Astrocyte (in vitro differentiated cells and primary cell): ENCODE measurements at regions not wholly inside any gene's neighbourhood (a gene's known extent, or its start where the extent isn't known, plus 50 kb on each side); places are given as distances from the start of the nearest gene placed in this dataset.

Source experiments
- DNase-seq: peaks from one replicate; pipeline ENCODE4 v3.0.0-alpha.2; 2010; ENCODE audit warnings: low read depth
- FAIRE-seq: peaks from 2 replicates; lab custom pipeline; 2011; peaks lifted over from hg19 to GRCh38; lab: Jason Lieb, UNC
- H2AFZ ChIP-seq: 2 replicates; pipeline ENCODE4 v1.6.0; 2012; ENCODE audit warnings: low read depth, low read length, inconsistent platforms
- H3K27ac ChIP-seq: 2 replicates; pipeline ENCODE4 v1.5.1; 2011; ENCODE audit warnings: low read depth, low read length, inconsistent platforms
- H3K27me3 ChIP-seq: 2 replicates; pipeline ENCODE4 v1.6.0; 2011; ENCODE audit warnings: low read length, inconsistent platforms; ENCODE audit not compliant: insufficient read depth
- H3K36me3 ChIP-seq: 2 replicates; pipeline ENCODE4 v1.5.1; 2011; ENCODE audit warnings: low read length, inconsistent platforms; ENCODE audit not compliant: insufficient read depth
- H3K4me1 ChIP-seq: 2 replicates; pipeline ENCODE4 v1.5.1; 2011; ENCODE audit warnings: low read length, inconsistent platforms; ENCODE audit not compliant: insufficient read depth
- H3K4me2 ChIP-seq: 2 replicates; pipeline ENCODE4 v1.6.0; 2012; ENCODE audit warnings: low read length, inconsistent platforms
- H3K4me3 ChIP-seq: 2 replicates; pipeline ENCODE4 v1.5.1; 2011; ENCODE audit warnings: low read depth, mild to moderate bottlenecking, low read length, inconsistent platforms; ENCODE audit not compliant: insufficient read depth
- H3K79me2 ChIP-seq: 2 replicates; pipeline ENCODE4 v1.6.0; 2012; ENCODE audit warnings: mild to moderate bottlenecking, low read length, inconsistent platforms; ENCODE audit not compliant: insufficient read depth
- H3K9ac ChIP-seq: 2 replicates; pipeline ENCODE4 v1.6.0; 2012; ENCODE audit warnings: mild to moderate bottlenecking, low read length, inconsistent platforms
- H3K9me3 ChIP-seq: 2 replicates; pipeline ENCODE4 v1.5.1; 2012; ENCODE audit warnings: low read depth, mild to moderate bottlenecking, low read length, inconsistent platforms; ENCODE audit not compliant: insufficient read depth
- H4K20me1 ChIP-seq: 2 replicates; pipeline ENCODE4 v1.6.0; 2012; ENCODE audit warnings: low read length, inconsistent platforms; ENCODE audit not compliant: insufficient read depth
- H3K27ac Mint-ChIP-seq: one replicate; pipeline ENCODE4 v1.8.0; 2021; ENCODE audit warnings: mild to moderate bottlenecking, mixed read lengths; ENCODE audit not compliant: unreplicated experiment
- H3K27me3 Mint-ChIP-seq: one replicate; pipeline ENCODE4 v1.8.0; 2021; ENCODE audit warnings: low read depth, mixed read lengths; ENCODE audit not compliant: unreplicated experiment
- H3K36me3 Mint-ChIP-seq: one replicate; pipeline ENCODE4 v1.8.0; 2021; ENCODE audit warnings: low read depth, mixed read lengths; ENCODE audit not compliant: unreplicated experiment
- H3K4me1 Mint-ChIP-seq: one replicate; pipeline ENCODE4 v1.8.0; 2021; ENCODE audit warnings: low read depth, mixed read lengths; ENCODE audit not compliant: unreplicated experiment
- H3K4me3 Mint-ChIP-seq: one replicate; pipeline ENCODE4 v1.8.0; 2021; ENCODE audit warnings: mild to moderate bottlenecking, moderate library complexity, mixed read lengths; ENCODE audit not compliant: unreplicated experiment
- H3K9me3 Mint-ChIP-seq: one replicate; pipeline ENCODE4 v1.8.0; 2021; ENCODE audit warnings: mild to moderate bottlenecking, mixed read lengths; ENCODE audit not compliant: unreplicated experiment
- EZH2 ChIP-seq: IDR thresholded peaks from 2 replicates; pipeline ENCODE4 v1.6.1; 2012; ENCODE audit warnings: mild to moderate bottlenecking, low read length, inconsistent platforms; ENCODE audit not compliant: insufficient read depth
- TF ChIP-seq, protein P1 (sequence below): IDR thresholded peaks from 2 replicates; pipeline ENCODE4 v1.5.1; 2011; ENCODE audit warnings: low read depth, mild to moderate bottlenecking, inconsistent platforms, low read length, moderate library complexity; ENCODE audit not compliant: insufficient read depth

DNA sequence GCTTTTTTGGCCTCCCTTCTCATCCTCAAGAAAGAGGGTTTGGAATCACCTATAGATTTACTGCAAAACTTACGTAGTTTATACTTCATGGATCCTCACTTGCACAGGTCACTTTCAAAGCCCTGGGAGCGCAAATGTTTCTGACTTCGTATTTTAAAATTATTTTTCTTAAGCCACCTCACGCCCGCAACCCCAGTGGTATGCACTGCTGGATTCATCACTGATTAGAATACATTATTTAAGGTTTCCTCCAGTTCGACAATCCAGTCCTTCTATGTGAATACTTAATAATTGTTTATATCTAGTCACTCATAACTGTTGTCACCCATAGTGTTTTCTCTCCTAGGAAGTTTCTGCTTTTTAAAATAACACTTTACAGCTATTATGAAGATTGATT lies 339.9 kb downstream of the CHL1 start:
- no peak overlapping the region for H3K9ac ChIP-seq

DNA sequence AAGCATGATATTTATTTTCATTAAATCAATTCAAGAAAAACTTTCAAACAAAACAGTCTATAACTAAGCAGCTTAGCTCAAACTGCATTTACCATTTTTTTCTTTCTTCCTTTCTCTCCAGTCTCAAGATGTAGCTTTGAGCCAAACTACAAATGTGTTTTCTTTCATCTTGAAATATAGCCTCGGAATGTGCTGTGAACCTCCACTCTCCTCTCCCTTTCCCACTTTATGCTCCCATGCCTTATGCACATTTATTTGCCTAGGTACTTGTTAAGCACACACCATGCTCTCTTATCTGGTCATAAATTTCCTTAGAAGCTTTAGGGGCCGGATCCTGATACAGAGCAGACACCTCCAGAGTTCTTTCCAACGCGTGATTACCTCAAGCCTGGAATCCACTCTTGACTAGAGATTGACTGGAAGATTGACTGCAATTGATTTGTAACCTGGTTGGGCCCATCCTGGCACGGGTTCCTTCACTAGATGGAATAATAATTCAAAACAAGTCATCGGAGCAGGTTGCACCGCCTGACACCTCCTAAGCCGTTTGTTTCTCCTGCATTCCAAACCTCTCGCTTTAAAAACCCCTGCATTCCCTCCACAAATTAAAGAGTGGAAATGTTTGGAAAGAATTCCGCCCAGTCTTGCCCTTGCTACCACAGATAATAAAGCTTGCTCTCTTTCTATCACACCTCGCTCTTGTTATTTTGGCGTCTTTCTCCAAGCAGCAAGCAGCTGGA lies 344.7 kb downstream of the CHL1 start:
- Histone ChIP-seq H3K79me2 (no peaks in the 10 kb centered on the region), H3K4me1 (no peaks in the 10 kb centered on the region), H3K27me3 (no peaks in the 10 kb centered on the region), H3K27ac (no peak overlapping the region), H4K20me1 (no peaks in the 10 kb centered on the region), H3K9ac (no peak overlapping the region), H3K4me2 (no peak overlapping the region), H3K9me3 (no peaks in the 10 kb centered on the region), H3K36me3 (no peaks in the 10 kb centered on the region), H2AFZ (no peak overlapping the region), H3K4me3 (no peak overlapping the region)
- FAIRE-seq (no peak), DNase-seq (no peak)
- no peaks in the 10 kb centered on the region for H3K36me3 Mint-ChIP-seq
- no peak for TF ChIP-seq EZH2
- TF ChIP-seq, protein P1, sequence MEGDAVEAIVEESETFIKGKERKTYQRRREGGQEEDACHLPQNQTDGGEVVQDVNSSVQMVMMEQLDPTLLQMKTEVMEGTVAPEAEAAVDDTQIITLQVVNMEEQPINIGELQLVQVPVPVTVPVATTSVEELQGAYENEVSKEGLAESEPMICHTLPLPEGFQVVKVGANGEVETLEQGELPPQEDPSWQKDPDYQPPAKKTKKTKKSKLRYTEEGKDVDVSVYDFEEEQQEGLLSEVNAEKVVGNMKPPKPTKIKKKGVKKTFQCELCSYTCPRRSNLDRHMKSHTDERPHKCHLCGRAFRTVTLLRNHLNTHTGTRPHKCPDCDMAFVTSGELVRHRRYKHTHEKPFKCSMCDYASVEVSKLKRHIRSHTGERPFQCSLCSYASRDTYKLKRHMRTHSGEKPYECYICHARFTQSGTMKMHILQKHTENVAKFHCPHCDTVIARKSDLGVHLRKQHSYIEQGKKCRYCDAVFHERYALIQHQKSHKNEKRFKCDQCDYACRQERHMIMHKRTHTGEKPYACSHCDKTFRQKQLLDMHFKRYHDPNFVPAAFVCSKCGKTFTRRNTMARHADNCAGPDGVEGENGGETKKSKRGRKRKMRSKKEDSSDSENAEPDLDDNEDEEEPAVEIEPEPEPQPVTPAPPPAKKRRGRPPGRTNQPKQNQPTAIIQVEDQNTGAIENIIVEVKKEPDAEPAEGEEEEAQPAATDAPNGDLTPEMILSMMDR, result no peak
- no peaks in the 10 kb centered on the region for H3K27me3 Mint-ChIP-seq
- H3K9me3 Mint-ChIP-seq, result peaks cover 6% of the 10 kb centered on the region
- H3K4me1 Mint-ChIP-seq, result no peaks in the 10 kb centered on the region
- H3K4me3 Mint-ChIP-seq, result no peak overlapping the region
- no peak overlapping the region for H3K27ac Mint-ChIP-seq

More for the DNA sequence above, 339.9 kb downstream of the CHL1 start:
- peak overlapping the region; percentile 54 for H3K4me2 ChIP-seq
- TF ChIP-seq EZH2, result no peak
- TF ChIP-seq, protein P1, result no peak
- no peaks in the 10 kb centered on the region for H3K4me1 ChIP-seq
- FAIRE-seq (no peak), DNase-seq (no peak)
- Mint-ChIP-seq H3K4me3 (no peak overlapping the region), H3K9me3 (peaks cover 15% of the 10 kb centered on the region), H3K4me1 (no peaks in the 10 kb centered on the region), H3K27me3 (no peaks in the 10 kb centered on the region), H3K27ac (no peak overlapping the region), H3K36me3 (no peaks in the 10 kb centered on the region)
- no peaks in the 10 kb centered on the region for H3K27me3 ChIP-seq
- no peaks in the 10 kb centered on the region for H3K9me3 ChIP-seq
- H2AFZ ChIP-seq, result no peak overlapping the region
- H3K27ac ChIP-seq, result no peak overlapping the region
- H3K79me2 ChIP-seq, result no peaks in the 10 kb centered on the region
- no peaks in the 10 kb centered on the region for H4K20me1 ChIP-seq
- H3K36me3 ChIP-seq, result no peaks in the 10 kb centered on the region
- peak overlapping the region; percentile 42 for H3K4me3 ChIP-seq

DNA sequence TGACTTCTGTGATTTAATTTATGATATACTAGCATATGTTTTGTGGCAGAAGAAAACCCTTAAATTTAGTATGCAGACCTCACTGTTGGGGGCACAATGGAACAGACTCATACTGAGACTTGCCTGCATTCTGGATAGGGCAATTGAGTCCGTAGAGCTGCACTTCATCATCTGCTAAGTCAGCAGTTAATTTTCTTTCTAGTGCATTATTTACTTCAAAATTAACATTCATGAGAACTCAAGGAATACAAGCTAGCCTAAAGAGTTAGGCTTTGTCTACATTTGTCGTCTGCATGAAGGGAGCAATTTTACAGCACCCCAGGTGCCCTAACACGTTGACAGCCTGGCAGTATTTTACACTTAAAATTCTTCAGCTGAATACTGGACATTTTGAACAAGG lies 345.5 kb downstream of the CHL1 start:
- H3K4me1 Mint-ChIP-seq, result no peaks in the 10 kb centered on the region

More for the DNA sequence above, 345.5 kb downstream of the CHL1 start:
- Histone ChIP-seq H2AFZ (no peak overlapping the region), H3K4me1 (no peaks in the 10 kb centered on the region), H3K4me3 (no peak overlapping the region), H3K4me2 (no peak overlapping the region), H3K9me3 (no peaks in the 10 kb centered on the region), H3K9ac (no peak overlapping the region), H4K20me1 (no peaks in the 10 kb centered on the region), H3K27me3 (no peaks in the 10 kb centered on the region), H3K36me3 (no peaks in the 10 kb centered on the region), H3K79me2 (no peaks in the 10 kb centered on the region), H3K27ac (no peak overlapping the region)
- no peaks in the 10 kb centered on the region for H3K27me3 Mint-ChIP-seq
- H3K4me3 Mint-ChIP-seq, result no peak overlapping the region
- TF ChIP-seq EZH2, result no peak
- TF ChIP-seq, protein P1, result no peak
- no peak overlapping the region for H3K27ac Mint-ChIP-seq
- FAIRE-seq, result no peak
- H3K36me3 Mint-ChIP-seq, result no peaks in the 10 kb centered on the region
- DNase-seq, result no peak
- H3K9me3 Mint-ChIP-seq, result peaks cover 3% of the 10 kb centered on the region
